ENCODE measurements at regions not wholly inside any gene's neighbourhood (a gene's known extent, or its start where the extent isn't known, plus 50 kb on each side); places are given as distances from the start of the nearest gene placed in this dataset.

DNA sequence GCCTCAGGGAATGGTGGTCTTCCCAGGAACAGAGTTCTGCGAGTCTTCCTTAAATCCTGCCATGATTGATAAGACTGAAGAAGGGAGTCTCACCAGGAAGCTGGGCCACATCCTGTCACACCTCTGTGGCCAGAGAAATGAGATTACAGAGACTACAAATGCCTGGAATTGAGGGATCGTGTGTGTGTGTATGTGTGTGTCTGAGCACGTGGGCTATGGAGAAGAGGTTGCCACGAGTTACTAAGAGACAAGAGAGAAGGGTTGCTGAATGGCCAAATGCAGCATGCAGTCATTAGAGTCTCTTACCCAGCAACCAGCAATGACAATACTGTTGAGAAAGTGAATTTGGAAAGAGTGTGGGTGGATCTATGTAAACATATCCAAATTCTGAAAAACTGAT, 443.1 kb downstream of the MFSD1 start:
- TF ChIP-seq, protein P1, sequence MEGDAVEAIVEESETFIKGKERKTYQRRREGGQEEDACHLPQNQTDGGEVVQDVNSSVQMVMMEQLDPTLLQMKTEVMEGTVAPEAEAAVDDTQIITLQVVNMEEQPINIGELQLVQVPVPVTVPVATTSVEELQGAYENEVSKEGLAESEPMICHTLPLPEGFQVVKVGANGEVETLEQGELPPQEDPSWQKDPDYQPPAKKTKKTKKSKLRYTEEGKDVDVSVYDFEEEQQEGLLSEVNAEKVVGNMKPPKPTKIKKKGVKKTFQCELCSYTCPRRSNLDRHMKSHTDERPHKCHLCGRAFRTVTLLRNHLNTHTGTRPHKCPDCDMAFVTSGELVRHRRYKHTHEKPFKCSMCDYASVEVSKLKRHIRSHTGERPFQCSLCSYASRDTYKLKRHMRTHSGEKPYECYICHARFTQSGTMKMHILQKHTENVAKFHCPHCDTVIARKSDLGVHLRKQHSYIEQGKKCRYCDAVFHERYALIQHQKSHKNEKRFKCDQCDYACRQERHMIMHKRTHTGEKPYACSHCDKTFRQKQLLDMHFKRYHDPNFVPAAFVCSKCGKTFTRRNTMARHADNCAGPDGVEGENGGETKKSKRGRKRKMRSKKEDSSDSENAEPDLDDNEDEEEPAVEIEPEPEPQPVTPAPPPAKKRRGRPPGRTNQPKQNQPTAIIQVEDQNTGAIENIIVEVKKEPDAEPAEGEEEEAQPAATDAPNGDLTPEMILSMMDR (IDR thresholded peaks at IDR 0.05): no peak
- TF ChIP-seq POLR2A (IDR thresholded peaks at IDR 0.05): no peak
